ENCODE measurements at regions not wholly inside any gene's neighbourhood (a gene's known extent, or its start where the extent isn't known, plus 50 kb on each side); places are given as distances from the start of the nearest gene placed in this dataset.

GRCh38 chr15:81942157-81942556 lies 103.7 kb downstream of the MEX3B start (continued):
- no peak for TF ChIP-seq GTF3C2 (IDR thresholded peaks at IDR 0.05; ENCODE audit: borderline replicate concordance, extremely low read depth, insufficient read length)
- no peak for TF ChIP-seq ZNF76 (CRISPR knock-in tag; IDR thresholded peaks at IDR 0.05; ENCODE audit: borderline replicate concordance)
- no peak for TF ChIP-seq ZHX1 (conservative IDR thresholded peaks at IDR 0.05; ENCODE audit: low read length)
- no peak for TF ChIP-seq PTTG1 (tag; IDR thresholded peaks at IDR 0.05; ENCODE audit: low read depth)
- peak; percentile 98 for TF ChIP-seq MEIS2 (IDR thresholded peaks at IDR 0.05; ENCODE audit: partially characterized antibody)
- no peak for TF ChIP-seq RBM17 (IDR thresholded peaks at IDR 0.05; ENCODE audit: borderline replicate concordance, low read depth, low read length)
- no peak for TF ChIP-seq POLR3G (IDR thresholded peaks at IDR 0.05; ENCODE audit: extremely low read depth, insufficient read length, insufficient replicate concordance)
- TF ChIP-seq MGA (IDR thresholded peaks at IDR 0.05), result no peak
- TF ChIP-seq PYGO2 (tag; IDR thresholded peaks at IDR 0.05), result no peak
- TF ChIP-seq ZNF668 (CRISPR knock-in tag; IDR thresholded peaks at IDR 0.05), result no peak
- TF ChIP-seq ZFP36 (IDR thresholded peaks at IDR 0.05; ENCODE audit: low read depth, low read length, partially characterized antibody), result peak; percentile 88
